Suprapubic skin (tissue), 4 donors: ENCODE measurements at regions not wholly inside any gene's neighbourhood (a gene's known extent, or its start where the extent isn't known, plus 50 kb on each side); places are given as distances from the start of the nearest gene placed in this dataset.

Source experiments
- DNase-seq, 2 donors: peaks; one replicate each; pipeline ENCODE4 v3.0.0-alpha.2; 2019; ENCODE audit warnings: low spot score in 2 of 2
- H3K27ac ChIP-seq: fragments of 200-600 bp; sonication (generic); one replicate; pipeline ENCODE4 v1.5.1; 2019
- H3K27me3 ChIP-seq: fragments of 200-600 bp; sonication (generic); one replicate; pipeline ENCODE4 v1.5.1; 2019
- H3K36me3 ChIP-seq: fragments of 200-600 bp; sonication (generic); one replicate; pipeline ENCODE4 v1.5.1; 2019
- H3K4me1 ChIP-seq: fragments of 200-600 bp; sonication (generic); one replicate; pipeline ENCODE4 v1.5.1; 2019
- H3K4me3 ChIP-seq: fragments of 200-600 bp; sonication (generic); one replicate; pipeline ENCODE4 v1.5.1; 2019; ENCODE audit warnings: mild to moderate bottlenecking
- H3K9me3 ChIP-seq: fragments of 200-600 bp; sonication (generic); one replicate; pipeline ENCODE4 v1.5.1; 2019
- EP300 ChIP-seq: sonication (generic); formaldehyde crosslinking; IDR thresholded peaks from one replicate; pipeline ENCODE4 v1.6.1; 2017; ENCODE audit warnings: antibody characterized with exemption
- POLR2A ChIP-seq, 2 donors: fragments of 450-650 bp; IDR thresholded peaks; one replicate each; pipeline ENCODE4 v1.6.1; 2017; ENCODE audit warnings: antibody characterized with exemption in 2 of 2, mild to moderate bottlenecking in 2 of 2, moderate library complexity in 2 of 2
- POLR2AphosphoS5 ChIP-seq, 3 donors: sonication (generic); formaldehyde crosslinking; IDR thresholded peaks; one replicate each; pipeline ENCODE4 v1.6.1; 2017; ENCODE audit warnings: antibody characterized with exemption in 3 of 3
- WGBS: methylation state at CpG from one replicate; pipeline ENCODE4 v1.1.5; 2018; 5-methylcytosine and 5-hydroxymethylcytosine counted together
- TF ChIP-seq, protein P1 (sequence below), 2 donors: fragments of 200-600 bp in 1 of 2; fragments of 450-650 bp in 1 of 2; sonication (generic) in 1 of 2; IDR thresholded peaks; one replicate each; pipeline ENCODE4 v1.5.1; 2016 to 2019; ENCODE audit warnings: antibody characterized with exemption in 2 of 2, mild to moderate bottlenecking in 1 of 2, moderate library complexity in 1 of 2

DNA sequence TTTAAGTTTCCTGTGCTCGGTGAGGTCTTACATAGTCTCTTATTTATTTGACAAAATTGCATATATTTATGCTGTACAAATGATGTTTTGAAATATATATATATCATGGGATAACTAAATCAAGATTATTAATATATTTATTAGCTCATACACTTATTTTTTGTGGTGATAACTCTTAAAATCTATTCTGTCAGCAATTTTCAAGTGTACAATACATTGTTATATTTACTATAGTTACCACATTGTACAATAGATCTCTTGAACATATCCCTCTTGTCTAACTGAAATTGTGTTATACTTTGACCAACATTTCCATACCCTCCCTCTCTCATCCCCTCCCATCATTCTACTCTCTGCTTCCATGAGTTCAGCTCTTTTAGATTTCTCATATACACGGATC, 516.6 kb upstream of the LCORL start:
- H3K27ac ChIP-seq, result no peak overlapping the region
- H3K4me3 ChIP-seq, result no peak overlapping the region
- H3K27me3 ChIP-seq, result no peaks in the 10 kb centered on the region
- TF ChIP-seq, protein P1, sequence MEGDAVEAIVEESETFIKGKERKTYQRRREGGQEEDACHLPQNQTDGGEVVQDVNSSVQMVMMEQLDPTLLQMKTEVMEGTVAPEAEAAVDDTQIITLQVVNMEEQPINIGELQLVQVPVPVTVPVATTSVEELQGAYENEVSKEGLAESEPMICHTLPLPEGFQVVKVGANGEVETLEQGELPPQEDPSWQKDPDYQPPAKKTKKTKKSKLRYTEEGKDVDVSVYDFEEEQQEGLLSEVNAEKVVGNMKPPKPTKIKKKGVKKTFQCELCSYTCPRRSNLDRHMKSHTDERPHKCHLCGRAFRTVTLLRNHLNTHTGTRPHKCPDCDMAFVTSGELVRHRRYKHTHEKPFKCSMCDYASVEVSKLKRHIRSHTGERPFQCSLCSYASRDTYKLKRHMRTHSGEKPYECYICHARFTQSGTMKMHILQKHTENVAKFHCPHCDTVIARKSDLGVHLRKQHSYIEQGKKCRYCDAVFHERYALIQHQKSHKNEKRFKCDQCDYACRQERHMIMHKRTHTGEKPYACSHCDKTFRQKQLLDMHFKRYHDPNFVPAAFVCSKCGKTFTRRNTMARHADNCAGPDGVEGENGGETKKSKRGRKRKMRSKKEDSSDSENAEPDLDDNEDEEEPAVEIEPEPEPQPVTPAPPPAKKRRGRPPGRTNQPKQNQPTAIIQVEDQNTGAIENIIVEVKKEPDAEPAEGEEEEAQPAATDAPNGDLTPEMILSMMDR (IDR thresholded peaks at IDR 0.05), result no peak
- TF ChIP-seq EP300 (no peak), POLR2AphosphoS5 (IDR thresholded peaks at IDR 0.05) (no peak), POLR2A (IDR thresholded peaks at IDR 0.05) (no peak)
- H3K4me1 ChIP-seq, result no peaks in the 10 kb centered on the region
- no peaks in the 10 kb centered on the region for H3K36me3 ChIP-seq
- DNase-seq, result no peak
- H3K9me3 ChIP-seq, result no peaks in the 10 kb centered on the region
- WGBS, result 74% methylated on average over 2 of the region's 2 CpGs

DNA sequence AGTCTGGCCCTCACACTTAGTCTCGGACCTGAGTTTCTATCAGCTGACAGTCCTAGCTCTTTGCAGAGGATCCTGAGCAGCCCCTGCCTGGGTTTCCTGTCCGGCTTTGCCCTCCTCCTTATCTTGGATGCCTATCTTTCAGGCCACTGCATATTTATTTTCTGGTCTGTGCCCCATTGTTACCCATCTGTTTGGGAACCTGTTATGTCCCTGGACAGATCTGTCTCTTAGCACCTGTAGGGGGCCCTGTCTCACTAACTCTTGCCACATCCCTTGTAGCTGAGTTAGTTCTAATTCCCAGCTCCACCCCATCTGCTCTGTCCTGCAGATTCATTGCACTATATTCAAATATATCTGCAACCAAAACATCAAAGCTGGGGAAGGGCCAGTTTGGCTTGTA, 514.9 kb upstream of the LCORL start:
- Histone ChIP-seq H3K27ac (no peak overlapping the region), H3K4me1 (no peaks in the 10 kb centered on the region), H3K9me3 (no peaks in the 10 kb centered on the region), H3K27me3 (no peaks in the 10 kb centered on the region), H3K36me3 (no peaks in the 10 kb centered on the region), H3K4me3 (no peak overlapping the region)
- TF ChIP-seq POLR2A (IDR thresholded peaks at IDR 0.05), result no peak
- TF ChIP-seq, protein P1 (IDR thresholded peaks at IDR 0.05), result no peak
- no peak for TF ChIP-seq POLR2AphosphoS5 (IDR thresholded peaks at IDR 0.05)
- TF ChIP-seq EP300, result no peak
- no peak for DNase-seq
- 65% methylated on average over 2 of the region's 2 CpGs for WGBS

DNA sequence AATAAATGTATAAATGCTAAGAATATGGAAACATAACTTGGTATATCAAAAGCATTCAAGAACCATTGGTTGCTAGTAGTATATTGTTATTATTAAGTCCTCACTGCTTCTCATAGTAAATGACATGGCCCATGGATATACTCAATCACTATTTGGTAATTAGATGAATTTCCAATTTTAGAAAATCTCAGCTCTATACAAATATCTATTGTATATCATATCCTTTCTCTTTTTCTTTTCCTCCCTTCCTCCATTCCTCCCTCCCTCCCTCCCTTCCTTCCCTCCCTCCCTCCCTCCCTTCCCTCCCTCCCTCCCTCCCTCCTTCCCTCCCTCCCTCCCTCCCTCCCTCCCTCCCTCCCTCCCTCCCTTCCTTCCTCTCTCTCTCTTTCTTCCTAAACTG, 514.4 kb upstream of the LCORL start:
- Histone ChIP-seq H3K9me3 (no peaks in the 10 kb centered on the region), H3K36me3 (no peaks in the 10 kb centered on the region), H3K27ac (no peak overlapping the region), H3K27me3 (no peaks in the 10 kb centered on the region), H3K4me1 (no peaks in the 10 kb centered on the region), H3K4me3 (no peak overlapping the region)
- TF ChIP-seq POLR2AphosphoS5 (IDR thresholded peaks at IDR 0.05), result no peak
- no peak for TF ChIP-seq POLR2A (IDR thresholded peaks at IDR 0.05)
- no peak for TF ChIP-seq EP300
- TF ChIP-seq, protein P1 (IDR thresholded peaks at IDR 0.05), result no peak
- no peak for DNase-seq

DNA sequence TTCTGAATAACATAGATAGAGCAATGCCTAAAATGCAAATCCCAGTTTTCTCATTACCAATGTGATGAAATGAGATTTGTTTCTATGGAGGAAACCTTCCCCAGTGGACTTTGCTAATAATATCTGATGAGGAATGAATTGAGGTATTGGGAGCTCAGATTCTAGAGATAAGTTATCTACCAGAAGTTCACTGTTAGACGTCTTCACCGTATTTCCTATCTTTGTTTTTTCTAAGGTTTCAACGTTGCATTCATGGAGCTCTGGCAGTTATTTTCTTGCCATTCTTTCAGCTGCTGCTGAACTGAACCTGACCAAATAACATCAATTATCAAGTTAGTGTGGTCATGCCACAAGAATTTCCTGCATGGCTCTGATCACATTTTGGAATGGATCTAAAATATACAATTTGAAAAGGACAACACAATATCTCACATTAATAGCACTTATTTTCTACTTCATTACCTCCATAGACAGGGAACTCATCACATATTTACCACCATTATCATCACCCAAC, 511.8 kb upstream of the LCORL start:
- Histone ChIP-seq H3K27me3 (no peaks in the 10 kb centered on the region), H3K9me3 (no peaks in the 10 kb centered on the region), H3K4me3 (no peak overlapping the region), H3K4me1 (no peaks in the 10 kb centered on the region), H3K27ac (no peak overlapping the region), H3K36me3 (no peaks in the 10 kb centered on the region)
- no peak for DNase-seq
- 54% methylated on average over 3 of the region's 3 CpGs for WGBS
- TF ChIP-seq, protein P1 (IDR thresholded peaks at IDR 0.05), result no peak
- TF ChIP-seq EP300, result no peak
- TF ChIP-seq POLR2A (IDR thresholded peaks at IDR 0.05), result no peak
- no peak for TF ChIP-seq POLR2AphosphoS5 (IDR thresholded peaks at IDR 0.05)

DNA sequence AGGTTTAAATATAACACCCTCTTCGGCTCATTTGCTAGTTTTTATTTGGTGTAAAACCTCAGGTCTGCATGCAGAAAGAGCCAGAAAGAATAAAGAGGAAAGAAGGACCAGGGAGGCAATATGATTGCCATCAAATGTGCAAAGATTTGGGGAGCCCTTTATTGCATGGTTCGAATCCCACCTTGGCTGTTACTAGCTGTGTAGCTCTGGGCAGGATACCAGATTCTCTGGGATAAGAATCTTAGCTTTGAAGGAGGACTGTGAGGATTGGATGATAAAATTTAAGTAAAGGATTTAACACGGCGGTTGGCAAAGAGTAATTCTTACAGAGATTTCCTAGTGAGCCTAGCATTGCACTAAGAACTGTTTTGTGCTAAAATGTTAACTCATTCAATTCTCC, 510.2 kb upstream of the LCORL start:
- Histone ChIP-seq H3K27ac (no peak overlapping the region), H3K27me3 (no peaks in the 10 kb centered on the region), H3K4me3 (no peak overlapping the region), H3K36me3 (no peaks in the 10 kb centered on the region), H3K9me3 (no peaks in the 10 kb centered on the region), H3K4me1 (no peaks in the 10 kb centered on the region)
- no peak for TF ChIP-seq EP300
- no peak for TF ChIP-seq POLR2A (IDR thresholded peaks at IDR 0.05)
- TF ChIP-seq, protein P1 (IDR thresholded peaks at IDR 0.05), result no peak
- TF ChIP-seq POLR2AphosphoS5 (IDR thresholded peaks at IDR 0.05), result no peak
- WGBS, result 81% methylated on average over 4 of the region's 4 CpGs
- no peak for DNase-seq
